GM21528 (cell line): ENCODE measurements at regions not wholly inside any gene's neighbourhood (a gene's known extent, or its start where the extent isn't known, plus 50 kb on each side); places are given as distances from the start of the nearest gene placed in this dataset.
"Not testable (repeated sequence)": the region's sequence is repeated elsewhere in the genome, so short reads cannot be mapped to it uniquely, and the experiment has no call there.

ENCODE experiments used
- ATAC-seq: cut with Tn5 transposase; IDR thresholded peaks from one replicate; pipeline ENCODE4 v1.9.1; 2021; ENCODE audit warnings: mild to moderate bottlenecking, moderate library complexity; ENCODE audit not compliant: unreplicated experiment, low FRiP score

- no peak for ATAC-seq
These were observed 880.5 kb upstream of the GOT2 start for GRCh38 chr16:59614466-59615240.

- ATAC-seq = not testable (repeated sequence)
These were observed 878.9 kb upstream of the GOT2 start for GRCh38 chr16:59612910-59613620.

GRCh38 chr16:59612094-59612493, 878.0 kb upstream of the GOT2 start:
- ATAC-seq = no peak

- no peak for ATAC-seq
These were observed 877.4 kb upstream of the GOT2 start for GRCh38 chr16:59611556-59611955.

- ATAC-seq = no peak
These were observed 871.6 kb upstream of the GOT2 start for GRCh38 chr16:59605706-59606105.

- ATAC-seq = no peak
These were observed 870.2 kb upstream of the GOT2 start for GRCh38 chr16:59604354-59604753.

- no peak for ATAC-seq
These were observed 867.3 kb upstream of the GOT2 start for GRCh38 chr16:59601452-59601851.

- no peak for ATAC-seq
These were observed 863.2 kb upstream of the GOT2 start for GRCh38 chr16:59597269-59597668.

- no peak for ATAC-seq
These were observed 862.6 kb upstream of the GOT2 start for GRCh38 chr16:59596693-59597092.

GRCh38 chr16:59593194-59593661, 859.1 kb upstream of the GOT2 start:
- no peak for ATAC-seq

- ATAC-seq = no peak
These were observed 857.4 kb upstream of the GOT2 start for GRCh38 chr16:59591480-59591879.

- ATAC-seq = no peak
These were observed 856.7 kb upstream of the GOT2 start for GRCh38 chr16:59590845-59591244.

GRCh38 chr16:59586331-59586730, 852.2 kb upstream of the GOT2 start:
- no peak for ATAC-seq

GRCh38 chr16:59574296-59574695, 840.2 kb upstream of the GOT2 start:
- no peak for ATAC-seq

- ATAC-seq = no peak
These were observed 839.6 kb upstream of the GOT2 start for GRCh38 chr16:59573528-59574271.

GRCh38 chr16:59567496-59567895, 833.4 kb upstream of the GOT2 start:
- ATAC-seq = no peak

GRCh38 chr16:59566446-59566845, 832.3 kb upstream of the GOT2 start:
- no peak for ATAC-seq

GRCh38 chr16:59558679-59559078, 824.6 kb upstream of the GOT2 start:
- ATAC-seq = no peak

- ATAC-seq = no peak
These were observed 818.0 kb upstream of the GOT2 start for GRCh38 chr16:59552164-59552563.

- ATAC-seq = no peak
These were observed 811.6 kb upstream of the GOT2 start for GRCh38 chr16:59545721-59546120.

GRCh38 chr16:59543641-59544040, 809.5 kb upstream of the GOT2 start:
- ATAC-seq = no peak
